T follicular helper cell (primary cell): ENCODE measurements at regions not wholly inside any gene's neighbourhood (a gene's known extent, or its start where the extent isn't known, plus 50 kb on each side); places are given as distances from the start of the nearest gene placed in this dataset.

ENCODE experiments used
- DNase-seq: peaks from one replicate; pipeline ENCODE4 v3.0.0-alpha.2; 2020; ENCODE audit warnings: low read depth

DNA sequence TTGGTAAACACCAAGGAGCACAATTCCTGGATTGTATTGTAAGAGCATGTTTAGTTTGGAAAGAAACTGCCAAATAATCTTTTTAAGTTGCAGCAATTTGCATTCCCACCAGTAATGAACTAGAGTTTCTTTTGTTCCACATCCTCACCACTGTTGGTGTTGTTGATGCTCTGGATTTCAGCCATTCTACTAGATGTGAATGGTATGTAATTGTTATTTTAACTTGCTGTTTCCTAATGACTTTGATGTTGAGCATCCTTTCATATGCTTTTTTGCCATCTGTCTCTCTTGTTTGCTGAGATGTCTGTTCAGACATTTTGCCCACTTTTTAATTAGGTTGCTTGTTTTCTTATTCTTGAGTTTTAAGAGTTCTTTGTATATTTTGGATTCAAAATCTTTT, 1654.1 kb downstream of the GRIK2 start:
- DNase-seq: no peak

DNA sequence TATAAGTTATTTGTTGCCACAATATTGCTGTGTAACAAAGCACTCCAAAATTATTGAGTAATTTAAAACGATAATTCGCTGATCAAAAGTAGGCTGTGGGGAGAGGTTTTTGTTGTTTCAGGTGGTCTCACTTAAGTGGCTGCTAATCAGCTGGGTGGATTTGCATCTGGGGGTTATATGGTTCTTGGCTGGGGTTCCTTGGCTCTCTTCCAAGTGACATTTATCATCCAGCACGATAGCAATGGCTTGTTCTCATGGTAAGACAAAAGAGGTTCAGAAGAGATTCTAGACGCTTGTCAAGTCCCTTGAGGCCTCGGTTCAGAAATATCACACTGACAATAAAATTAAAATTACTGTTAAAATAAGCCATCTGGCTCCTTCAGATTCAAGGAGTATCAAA, 1648.8 kb downstream of the GRIK2 start:
- no peak for DNase-seq

DNA sequence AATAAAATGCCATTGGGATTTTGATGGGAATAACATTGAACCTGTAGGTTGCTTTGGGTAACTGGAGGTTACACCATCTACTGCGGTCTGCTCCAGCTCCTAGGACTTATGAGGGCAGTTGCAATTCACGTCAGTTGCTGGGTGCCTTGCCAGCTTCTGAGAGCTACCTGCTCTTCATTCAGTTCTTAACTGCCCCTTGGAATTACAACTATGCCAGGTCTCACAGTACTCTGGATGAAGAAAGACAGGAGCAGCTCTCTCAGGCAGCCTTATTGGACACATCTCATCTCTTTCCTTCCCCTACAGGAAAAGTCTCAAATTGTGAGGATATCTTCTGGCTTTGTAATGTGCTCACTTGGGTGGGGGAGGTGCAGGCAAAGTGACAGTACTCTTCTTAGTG, 1643.3 kb downstream of the GRIK2 start:
- no peak for DNase-seq

- no peak for DNase-seq
These were observed 1633.9 kb downstream of the GRIK2 start for GRCh38 chr6:103027271-103027931.

GRCh38 chr6:103018426-103018825, 1624.9 kb downstream of the GRIK2 start:
- no peak for DNase-seq

DNA sequence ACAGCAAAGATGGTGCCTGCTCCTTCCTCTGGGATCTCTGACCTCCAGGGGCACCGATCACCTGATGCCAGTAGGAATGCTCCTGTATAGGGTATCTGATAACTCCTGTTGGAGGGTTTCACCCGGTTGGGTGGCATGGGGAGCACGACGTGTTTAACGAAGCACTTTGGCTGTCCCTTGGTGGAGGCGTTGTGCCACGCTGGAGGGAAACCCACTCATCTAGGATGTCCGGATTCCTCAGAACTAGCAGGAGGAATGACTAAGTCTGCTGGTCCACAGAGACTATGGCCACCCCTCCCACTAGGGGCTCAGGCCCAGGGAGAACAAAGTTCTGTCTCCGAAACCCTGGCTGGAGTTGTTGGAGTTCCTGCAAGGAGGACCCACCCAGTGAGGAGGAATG, 1624.4 kb downstream of the GRIK2 start:
- DNase-seq: no peak

GRCh38 chr6:103011605-103012004, 1618.1 kb downstream of the GRIK2 start:
- DNase-seq: no peak

GRCh38 chr6:103002282-103002681, 1608.8 kb downstream of the GRIK2 start:
- no peak for DNase-seq

DNA sequence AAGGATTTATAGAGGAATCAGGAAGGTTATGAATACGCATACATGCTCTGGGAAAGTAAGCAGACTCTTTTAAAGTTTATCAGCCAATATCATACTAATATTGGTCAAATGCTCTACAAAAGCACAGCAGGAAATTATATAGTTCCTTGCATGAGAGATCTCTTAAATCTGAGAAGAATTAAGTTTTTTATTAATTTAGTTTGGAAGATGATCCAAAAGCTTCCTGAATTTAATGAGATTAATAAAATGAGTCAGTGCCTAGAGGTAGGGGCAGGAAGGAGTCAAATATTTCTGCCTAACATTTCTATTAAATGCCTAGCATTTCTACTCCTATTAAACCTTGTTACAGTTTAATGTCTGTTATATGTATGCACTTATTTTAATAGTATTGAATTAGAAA, 1608.2 kb downstream of the GRIK2 start:
- DNase-seq: no peak

DNA sequence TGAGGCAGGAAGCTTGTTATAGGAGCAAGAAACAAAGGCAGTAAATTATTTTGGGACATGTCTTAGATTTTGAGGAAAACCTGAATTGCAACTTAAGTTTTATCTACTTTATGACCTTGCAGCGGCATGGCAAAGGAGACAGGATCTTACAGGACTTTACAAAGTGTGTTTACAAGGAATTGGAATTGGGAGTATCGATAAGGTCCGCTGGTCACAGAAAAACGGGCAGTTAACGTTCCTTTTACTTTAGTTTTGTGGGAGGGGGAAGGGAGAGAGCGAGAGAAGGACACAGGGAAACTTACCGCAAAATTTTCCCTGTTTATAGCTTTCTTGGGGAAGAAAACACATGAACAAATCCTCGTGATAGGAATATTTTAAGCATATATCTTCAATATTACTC, 1607.2 kb downstream of the GRIK2 start:
- DNase-seq: no peak

DNA sequence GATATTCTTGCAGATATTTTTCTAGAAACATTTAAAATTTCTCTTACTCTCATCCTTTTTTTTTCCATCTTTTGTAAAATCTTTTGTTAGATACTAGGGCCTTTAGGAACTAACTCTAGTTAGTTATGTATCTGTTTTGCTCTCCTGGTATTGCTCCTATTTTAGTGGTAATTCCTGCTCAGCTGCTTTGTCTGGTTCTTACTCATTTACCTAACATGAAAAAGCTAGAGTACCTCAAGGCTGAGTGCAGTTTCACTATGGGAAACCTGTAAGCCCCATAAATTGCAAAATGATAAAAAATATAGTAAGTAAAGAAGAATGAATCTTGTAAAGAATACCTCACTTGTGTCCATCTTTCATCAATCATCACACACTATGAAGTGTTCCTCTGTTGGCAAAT, 1602.0 kb downstream of the GRIK2 start:
- DNase-seq: no peak

- no peak for DNase-seq
These were observed 1601.4 kb downstream of the GRIK2 start for GRCh38 chr6:102994866-102995265.

DNA sequence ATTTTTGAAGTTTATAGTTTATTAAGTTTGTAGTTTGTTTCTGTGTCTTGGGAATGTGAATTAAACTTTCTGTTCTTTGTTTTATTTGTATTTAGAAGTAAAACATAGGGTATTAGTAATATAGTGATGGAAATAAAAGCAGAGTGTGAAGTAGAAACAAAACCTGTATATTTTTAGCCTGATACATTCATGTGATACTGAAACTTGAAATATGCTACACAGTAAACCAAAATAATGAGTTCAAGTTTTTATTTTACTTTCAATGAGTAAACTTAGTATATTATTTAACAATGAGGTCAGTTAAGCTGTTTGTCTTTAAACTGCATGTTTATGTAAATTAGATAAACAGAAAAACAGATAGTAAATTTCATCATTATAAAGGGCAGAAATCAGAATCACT, 1592.6 kb downstream of the GRIK2 start:
- DNase-seq: no peak

GRCh38 chr6:102984357-102984756, 1590.8 kb downstream of the GRIK2 start:
- DNase-seq: no peak

GRCh38 chr6:102981490-102982015, 1588.0 kb downstream of the GRIK2 start:
- no peak for DNase-seq

GRCh38 chr6:102980951-102981350, 1587.4 kb downstream of the GRIK2 start:
- DNase-seq: no peak

DNA sequence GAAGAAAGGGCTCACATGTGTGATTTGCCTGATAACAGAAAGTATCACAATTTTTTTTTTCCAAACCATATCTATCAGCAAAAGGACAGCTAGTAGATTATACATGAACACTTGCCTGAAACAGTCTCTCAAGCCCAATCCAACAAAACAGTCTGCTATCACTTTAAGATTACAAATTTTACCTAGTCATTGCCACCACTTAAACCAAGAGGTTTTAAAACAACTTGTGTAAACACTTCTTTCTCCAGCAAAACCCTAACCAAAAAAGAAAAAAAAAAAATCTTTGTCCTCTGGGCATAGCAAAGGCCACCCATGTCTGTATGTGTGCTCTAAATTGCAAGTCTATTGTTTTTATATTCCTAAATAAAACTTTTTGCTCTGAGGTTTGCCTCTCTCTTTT, 1568.4 kb downstream of the GRIK2 start:
- DNase-seq: no peak

GRCh38 chr6:102950967-102951366, 1557.5 kb downstream of the GRIK2 start:
- DNase-seq: no peak

GRCh38 chr6:102944475-102944874, 1551.0 kb downstream of the GRIK2 start:
- DNase-seq: no peak

GRCh38 chr6:102942206-102942605, 1548.7 kb downstream of the GRIK2 start:
- DNase-seq: no peak

DNA sequence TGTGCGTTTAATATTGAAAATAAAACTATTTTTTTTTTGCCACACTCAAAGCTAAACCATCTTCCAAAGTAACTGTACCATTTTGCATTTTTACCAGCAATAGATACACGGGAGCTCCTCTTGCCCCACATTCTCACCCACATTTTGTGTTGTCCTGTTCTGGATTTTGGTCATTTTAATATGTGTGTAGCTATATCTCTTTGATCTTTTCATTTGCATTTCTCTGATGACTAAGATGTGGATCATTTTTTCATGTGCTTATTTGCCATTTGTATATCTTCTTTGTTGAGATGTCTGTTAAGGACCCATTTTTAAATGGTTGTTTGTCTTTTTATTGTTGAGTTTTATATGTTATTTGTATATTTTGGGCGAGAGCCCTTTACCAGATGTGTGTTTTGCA, 1543.5 kb downstream of the GRIK2 start:
- DNase-seq: no peak

GRCh38 chr6:102928109-102928508, 1534.6 kb downstream of the GRIK2 start:
- DNase-seq: no peak

- DNase-seq: no peak
These were observed 1524.7 kb downstream of the GRIK2 start for GRCh38 chr6:102918161-102918560.

GRCh38 chr6:102911571-102911970, 1518.1 kb downstream of the GRIK2 start:
- no peak for DNase-seq
